ENCODE measurements at regions not wholly inside any gene's neighbourhood (a gene's known extent, or its start where the extent isn't known, plus 50 kb on each side); places are given as distances from the start of the nearest gene placed in this dataset.

GRCh38 chr18:56462276-56462675 lies 176.1 kb downstream of the TXNL1 start:
- TF ChIP-seq, protein P1, sequence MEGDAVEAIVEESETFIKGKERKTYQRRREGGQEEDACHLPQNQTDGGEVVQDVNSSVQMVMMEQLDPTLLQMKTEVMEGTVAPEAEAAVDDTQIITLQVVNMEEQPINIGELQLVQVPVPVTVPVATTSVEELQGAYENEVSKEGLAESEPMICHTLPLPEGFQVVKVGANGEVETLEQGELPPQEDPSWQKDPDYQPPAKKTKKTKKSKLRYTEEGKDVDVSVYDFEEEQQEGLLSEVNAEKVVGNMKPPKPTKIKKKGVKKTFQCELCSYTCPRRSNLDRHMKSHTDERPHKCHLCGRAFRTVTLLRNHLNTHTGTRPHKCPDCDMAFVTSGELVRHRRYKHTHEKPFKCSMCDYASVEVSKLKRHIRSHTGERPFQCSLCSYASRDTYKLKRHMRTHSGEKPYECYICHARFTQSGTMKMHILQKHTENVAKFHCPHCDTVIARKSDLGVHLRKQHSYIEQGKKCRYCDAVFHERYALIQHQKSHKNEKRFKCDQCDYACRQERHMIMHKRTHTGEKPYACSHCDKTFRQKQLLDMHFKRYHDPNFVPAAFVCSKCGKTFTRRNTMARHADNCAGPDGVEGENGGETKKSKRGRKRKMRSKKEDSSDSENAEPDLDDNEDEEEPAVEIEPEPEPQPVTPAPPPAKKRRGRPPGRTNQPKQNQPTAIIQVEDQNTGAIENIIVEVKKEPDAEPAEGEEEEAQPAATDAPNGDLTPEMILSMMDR (IDR thresholded peaks at IDR 0.05), result no peak
- no peak for TF ChIP-seq POLR2A (IDR thresholded peaks at IDR 0.05)
- TF ChIP-seq EP300 (IDR thresholded peaks at IDR 0.05), result no peak

Data from sigmoid colon (tissue), 4 donors.